HepG2 (cell line): ENCODE measurements at regions not wholly inside any gene's neighbourhood (a gene's known extent, or its start where the extent isn't known, plus 50 kb on each side); places are given as distances from the start of the nearest gene placed in this dataset.

Experiments
- ATF3 ChIP-seq: sonication (generic); formaldehyde crosslinking; IDR thresholded peaks from 2 replicates; pipeline ENCODE4 v1.4.0; 2020; ENCODE audit warnings: missing genetic modification reagents
- CHD2 ChIP-seq: IDR thresholded peaks from 2 replicates; pipeline ENCODE4 v1.6.1; 2011; ENCODE audit warnings: low read depth, low read length, improper control_type of control experiment
- CTCF ChIP-seq: sonication (generic); formaldehyde crosslinking; IDR thresholded peaks from 2 replicates; pipeline ENCODE4 v1.5.0; 2020; ENCODE audit warnings: mild to moderate bottlenecking, missing genetic modification reagents, moderate library complexity
- KLF6 ChIP-seq: IDR thresholded peaks from 2 replicates; pipeline ENCODE4 v1.8.0; 2016; ENCODE audit warnings: missing biosample characterization, missing genetic modification reagents
- MAFK ChIP-seq, 2 experiments: IDR thresholded peaks in 1 of 2; conservative IDR thresholded peaks in 1 of 2; 2 replicates each; pipeline ENCODE4 v1.6.1; 2011; ENCODE audit warnings: improper control_type of control experiment in 2 of 2, low read length in 2 of 2
- MAZ ChIP-seq, 2 experiments: sonication (generic) in 1 of 2; formaldehyde crosslinking in 1 of 2; IDR thresholded peaks; 2 replicates each; pipeline versions ENCODE4 v1.5.0 to v1.6.1; 2012 to 2020; ENCODE audit warnings: low read depth in 2 of 2, mild to moderate bottlenecking in 2 of 2, borderline replicate concordance in 1 of 2, improper control_type of control experiment in 1 of 2, low read length in 1 of 2, missing genetic modification reagents in 1 of 2, moderate library complexity in 1 of 2
- PITX1 ChIP-seq: sonication (generic); formaldehyde crosslinking; IDR thresholded peaks from 2 replicates; pipeline ENCODE4 v1.5.1; 2020; ENCODE audit warnings: mild to moderate bottlenecking, missing genetic modification reagents
- POLR2A ChIP-seq, 2 experiments: IDR thresholded peaks; 2 replicates each; pipeline ENCODE4 v1.6.1; 2011; ENCODE audit warnings: low read depth in 2 of 2, low read length in 2 of 2, mild to moderate bottlenecking in 1 of 2, moderate library complexity in 1 of 2; ENCODE audit not compliant: insufficient read depth in 1 of 2
- POLR2AphosphoS5 ChIP-seq: IDR thresholded peaks from 2 replicates; pipeline ENCODE4 v1.6.1; 2012; ENCODE audit warnings: low read depth, low read length
- SRSF9 ChIP-seq: fragments of 200-400 bp; formaldehyde crosslinking; IDR thresholded peaks from 2 replicates; pipeline ENCODE4 v1.6.1; 2018; ENCODE audit warnings: borderline replicate concordance, mild to moderate bottlenecking, low read depth, low read length; ENCODE audit not compliant: insufficient read depth, poor library complexity, severe bottlenecking
- SYNCRIP ChIP-seq: fragments of 200-400 bp; formaldehyde crosslinking; IDR thresholded peaks from 2 replicates; pipeline ENCODE4 v1.6.1; 2018; ENCODE audit warnings: mild to moderate bottlenecking, low read depth, low read length; ENCODE audit not compliant: insufficient read depth
- ZNF414 ChIP-seq: sonication (generic); formaldehyde crosslinking; IDR thresholded peaks from 2 replicates; pipeline ENCODE4 v1.5.0; 2020; ENCODE audit warnings: missing genetic modification reagents

GRCh38 chrX:121110536-121110935, 63.1 kb downstream of the GLUD2 start:
- TF ChIP-seq POLR2AphosphoS5 (no peak), PITX1 (CRISPR knock-in tag) (no peak), SRSF9 (no peak), SYNCRIP (no peak), POLR2A (IDR thresholded peaks at IDR 0.05; ENCODE audit: insufficient read depth in 1 of 2, low read depth in 2 of 2, low read length in 2 of 2) (no peak), ATF3 (CRISPR knock-in tag) (no peak), KLF6 (CRISPR knock-in tag) (no peak), ZNF414 (no peak), CHD2 (no peak), MAFK (conservative IDR thresholded peaks at IDR 0.05 in 1 of 2, IDR thresholded peaks at IDR 0.05 in 1 of 2; ENCODE audit: low read length in 2 of 2) (no peak), CTCF (CRISPR knock-in tag) (no peak), MAZ (IDR thresholded peaks at IDR 0.05; ENCODE audit: borderline replicate concordance, low read depth, low read length) (no peak), MAZ (CRISPR knock-in tag; IDR thresholded peaks at IDR 0.05; ENCODE audit: low read depth) (no peak)
